HG03135 (cell line): ENCODE measurements at regions not wholly inside any gene's neighbourhood (a gene's known extent, or its start where the extent isn't known, plus 50 kb on each side); places are given as distances from the start of the nearest gene placed in this dataset.

Experiments used
- ATAC-seq: cut with Tn5 transposase; IDR thresholded peaks from one replicate; pipeline ENCODE4 v1.9.1; 2021; ENCODE audit warnings: mild to moderate bottlenecking, moderate library complexity; ENCODE audit not compliant: unreplicated experiment

DNA sequence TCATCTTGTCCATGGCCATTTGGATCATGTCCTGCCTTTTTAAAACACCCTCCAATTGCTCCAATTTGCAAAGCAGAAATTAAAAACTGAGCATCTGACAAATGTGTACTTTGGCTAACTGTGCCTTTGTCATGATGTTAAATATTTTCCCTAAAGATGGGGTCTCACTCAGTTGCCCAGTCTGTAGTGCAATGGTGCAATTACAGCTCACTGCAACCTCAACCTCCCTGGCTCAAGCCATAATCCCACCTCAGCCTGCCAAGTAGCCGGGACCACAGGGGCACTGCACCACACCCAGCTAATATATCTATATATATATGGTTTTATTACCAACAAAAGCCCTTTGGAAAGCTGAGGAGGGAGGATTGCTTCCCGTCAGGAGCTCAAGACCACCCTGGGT is 782.7 kb downstream of the UQCRFS1 start:
- ATAC-seq, result no peak

DNA sequence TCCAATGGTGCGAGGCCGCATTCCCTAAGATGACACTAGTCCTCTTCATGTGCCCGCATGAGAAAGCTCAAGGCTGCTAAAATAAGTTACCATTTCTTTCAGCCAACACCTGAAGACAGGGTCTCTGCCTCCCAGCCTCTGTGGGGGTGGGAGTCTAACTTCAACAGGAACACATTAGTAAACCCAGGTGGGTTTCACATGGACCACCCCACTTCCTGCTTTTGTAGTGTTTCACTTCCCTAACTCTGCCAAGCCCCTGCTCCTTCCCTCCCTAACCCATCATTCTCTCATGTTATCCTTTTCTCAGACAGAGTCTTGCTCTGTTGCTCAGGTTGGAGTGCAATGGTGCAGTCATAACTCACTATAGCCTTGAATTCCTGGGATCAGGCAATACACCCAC is 783.6 kb downstream of the UQCRFS1 start:
- ATAC-seq, result no peak

DNA sequence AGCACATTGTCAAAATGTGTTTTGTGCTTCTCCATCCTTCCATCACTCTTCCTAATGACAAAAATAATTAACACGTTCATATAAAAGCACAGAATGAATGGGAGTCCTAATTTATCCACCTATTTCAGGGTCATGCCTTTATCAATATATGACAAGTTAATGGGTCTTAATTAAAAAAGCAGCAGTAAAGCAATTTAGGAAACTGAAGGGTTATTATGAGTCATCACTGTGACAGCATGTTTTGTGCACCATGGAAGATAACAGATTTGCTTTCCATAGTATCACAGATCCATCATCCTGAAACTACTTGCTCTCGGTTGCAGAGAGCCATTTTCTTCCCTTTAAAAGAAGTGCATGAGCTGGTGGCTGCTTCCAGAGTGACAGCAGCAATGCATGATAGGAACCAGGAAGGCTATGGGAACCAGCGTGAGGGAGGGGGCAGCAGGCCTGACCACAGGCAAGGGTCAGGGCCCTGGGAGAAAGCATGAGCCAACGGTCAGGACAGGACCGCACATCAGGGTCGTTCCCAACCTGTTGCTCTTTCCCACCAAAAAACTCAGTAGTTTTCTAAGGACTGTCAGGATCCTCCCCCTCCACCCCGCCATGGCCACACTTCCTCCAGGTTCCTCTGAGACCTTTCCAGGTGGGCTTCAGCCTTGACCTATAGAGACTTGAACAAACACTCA is 784.1 kb downstream of the UQCRFS1 start:
- no peak for ATAC-seq

DNA sequence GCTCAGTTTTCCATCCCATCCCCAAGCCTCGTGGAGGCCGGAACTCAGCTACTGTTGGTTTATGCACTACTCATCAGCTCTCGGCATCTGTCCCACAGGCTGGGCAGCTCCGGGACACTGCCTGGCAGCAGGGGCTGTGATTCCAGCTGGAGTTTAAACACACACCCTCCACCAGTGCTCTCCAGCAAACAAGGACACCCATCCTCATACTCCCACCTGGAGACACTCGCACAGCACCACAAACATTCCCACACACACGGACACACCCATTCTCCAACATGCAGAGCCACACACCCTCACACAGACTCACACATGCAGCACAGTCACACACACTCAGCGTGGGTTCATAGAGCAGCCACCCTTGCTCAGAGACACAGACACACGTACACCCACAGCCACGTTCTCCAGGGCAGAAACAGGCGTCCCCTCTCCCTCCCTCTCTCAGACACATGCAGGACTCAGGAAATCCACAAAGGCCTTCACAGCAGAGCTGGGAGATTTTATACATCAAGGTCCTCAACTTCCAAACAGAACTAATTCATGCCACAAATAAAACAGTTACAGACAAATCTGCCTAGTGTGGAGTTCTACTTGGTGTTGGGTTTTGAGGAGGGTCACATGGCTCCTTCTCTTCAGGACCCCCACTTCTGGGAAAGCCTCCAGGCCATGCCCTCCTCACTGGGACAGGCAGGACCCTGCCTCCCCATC is 785.4 kb downstream of the UQCRFS1 start:
- no peak for ATAC-seq

DNA sequence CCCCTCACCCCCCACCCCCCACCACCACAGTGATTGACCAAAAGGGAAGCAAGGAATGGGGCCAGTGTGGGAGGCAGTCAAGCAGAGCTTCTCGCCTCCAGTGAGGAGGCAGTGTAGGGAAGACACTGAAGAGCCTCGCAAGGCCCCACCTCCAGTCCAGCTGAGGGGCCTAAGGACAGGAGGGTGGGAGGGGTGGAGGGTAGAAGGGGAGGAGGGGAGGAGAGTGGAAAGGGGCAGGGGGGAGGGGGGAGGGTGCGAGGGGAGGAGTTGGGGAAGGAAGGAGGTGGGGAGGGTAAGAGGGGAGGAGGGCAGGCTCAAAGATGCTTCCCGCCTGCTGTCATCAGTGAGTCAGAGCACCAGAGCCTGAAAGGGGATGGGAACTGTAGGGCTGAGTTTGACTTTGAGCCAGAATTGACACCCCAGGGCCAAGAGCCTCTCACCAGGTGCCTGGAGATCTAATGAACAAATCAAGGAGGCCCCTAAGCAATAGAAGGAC is 786.2 kb downstream of the UQCRFS1 start:
- no peak for ATAC-seq

DNA sequence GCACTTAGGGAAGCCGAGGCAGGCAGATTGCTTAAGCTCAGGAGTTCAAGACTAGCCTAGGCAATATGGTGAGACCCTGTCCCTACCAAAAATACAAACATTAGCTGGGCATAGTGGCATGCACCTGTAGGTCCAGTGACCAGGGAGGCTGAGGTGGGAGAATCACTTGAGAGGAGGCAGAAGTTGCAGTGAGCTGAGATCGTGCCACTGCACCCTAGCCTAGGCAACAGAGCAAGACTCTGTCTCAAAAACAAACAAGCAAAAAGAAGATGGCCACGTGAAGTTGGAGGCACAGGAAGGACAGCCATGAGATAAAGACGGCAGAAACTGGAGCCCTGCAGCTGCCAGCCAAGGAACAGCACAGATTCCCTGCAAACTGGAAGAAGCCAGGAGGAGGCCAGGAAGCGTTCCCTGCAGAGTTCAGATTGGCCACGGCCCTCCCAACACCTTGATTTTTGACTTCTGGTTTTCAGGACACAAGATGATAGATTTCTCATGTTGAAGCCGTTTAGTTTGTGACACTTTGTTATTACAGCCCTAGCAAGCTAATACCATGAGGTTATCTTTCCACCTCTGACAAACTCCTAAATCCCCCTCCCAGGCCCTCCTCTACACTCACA is 786.7 kb downstream of the UQCRFS1 start:
- ATAC-seq, result no peak

DNA sequence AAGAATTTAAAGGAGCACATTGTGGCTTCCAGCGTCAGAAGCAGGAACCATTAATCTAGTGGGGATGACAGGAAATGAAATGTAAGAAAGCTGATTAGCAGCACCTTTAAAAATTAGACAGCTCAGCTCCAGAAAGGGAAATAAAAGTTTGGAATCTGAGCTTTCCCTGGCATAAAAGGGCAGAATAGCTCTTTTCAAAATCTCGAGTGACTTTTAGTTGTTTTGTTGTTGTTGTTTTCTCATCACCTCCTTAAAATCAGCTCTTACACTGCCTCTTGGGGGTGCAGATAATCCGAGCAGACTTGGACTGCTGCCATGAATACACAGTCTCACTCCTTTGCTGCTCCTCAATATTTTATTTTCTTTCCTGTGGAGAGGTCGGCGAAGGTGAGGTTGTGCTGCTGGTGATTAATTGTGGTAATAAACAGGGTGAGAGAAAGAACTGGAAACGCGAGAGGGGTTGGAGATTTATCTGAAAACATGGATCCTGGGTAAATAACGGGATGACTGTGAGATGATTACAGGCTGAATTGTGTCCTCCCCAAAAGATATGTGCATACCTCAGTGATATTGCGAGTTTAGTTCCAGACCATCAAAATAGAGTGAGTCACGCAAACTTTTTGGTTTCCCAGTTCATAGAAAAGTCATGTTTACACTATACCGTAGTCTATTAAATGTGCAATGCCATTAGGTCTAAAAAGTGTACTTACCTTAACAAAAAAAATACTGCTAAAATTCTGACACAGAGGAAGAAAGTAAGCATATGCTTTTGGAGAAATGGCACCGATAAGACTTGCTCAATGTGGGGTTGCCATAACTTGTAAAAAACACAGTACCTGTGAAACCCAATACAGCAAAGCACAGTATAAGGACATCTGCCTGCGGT is 787.7 kb downstream of the UQCRFS1 start:
- ATAC-seq, result no peak

DNA sequence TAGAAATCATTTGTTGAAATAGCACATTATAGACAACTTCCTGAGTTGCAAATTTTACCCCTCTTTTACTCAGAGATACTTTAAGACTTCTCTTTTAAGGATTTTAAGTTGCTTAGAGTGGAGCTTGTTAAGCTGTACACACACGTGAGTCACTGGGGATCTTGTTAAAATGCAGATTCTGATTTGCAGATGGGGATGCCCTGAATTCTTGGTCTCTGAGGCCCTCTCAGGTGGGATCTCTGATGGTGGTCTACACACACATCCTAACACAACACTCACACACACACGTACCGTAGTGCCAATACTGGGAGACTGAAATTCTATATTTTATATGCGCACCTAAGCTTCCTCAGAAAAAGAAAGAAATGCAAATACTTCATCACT is 788.3 kb downstream of the UQCRFS1 start:
- ATAC-seq, result no peak

DNA sequence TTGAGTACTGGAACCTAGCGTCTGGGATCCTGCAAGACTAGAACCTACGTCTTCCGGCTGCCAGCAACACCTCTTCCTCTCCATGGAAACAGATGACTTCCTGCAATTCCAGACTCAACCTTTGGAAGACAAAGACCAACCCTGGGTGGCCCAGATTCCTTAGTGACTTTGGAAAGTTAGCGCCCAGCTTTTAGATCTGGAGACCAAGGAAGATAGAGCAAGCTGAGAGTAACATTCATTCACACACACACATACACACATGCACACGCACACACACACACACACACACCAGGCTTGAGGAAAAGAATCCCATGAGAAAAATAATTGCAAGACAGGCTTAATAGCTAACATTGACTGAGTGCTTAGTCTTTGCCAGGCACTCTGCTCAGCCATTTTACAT is 788.9 kb downstream of the UQCRFS1 start:
- ATAC-seq, result no peak

DNA sequence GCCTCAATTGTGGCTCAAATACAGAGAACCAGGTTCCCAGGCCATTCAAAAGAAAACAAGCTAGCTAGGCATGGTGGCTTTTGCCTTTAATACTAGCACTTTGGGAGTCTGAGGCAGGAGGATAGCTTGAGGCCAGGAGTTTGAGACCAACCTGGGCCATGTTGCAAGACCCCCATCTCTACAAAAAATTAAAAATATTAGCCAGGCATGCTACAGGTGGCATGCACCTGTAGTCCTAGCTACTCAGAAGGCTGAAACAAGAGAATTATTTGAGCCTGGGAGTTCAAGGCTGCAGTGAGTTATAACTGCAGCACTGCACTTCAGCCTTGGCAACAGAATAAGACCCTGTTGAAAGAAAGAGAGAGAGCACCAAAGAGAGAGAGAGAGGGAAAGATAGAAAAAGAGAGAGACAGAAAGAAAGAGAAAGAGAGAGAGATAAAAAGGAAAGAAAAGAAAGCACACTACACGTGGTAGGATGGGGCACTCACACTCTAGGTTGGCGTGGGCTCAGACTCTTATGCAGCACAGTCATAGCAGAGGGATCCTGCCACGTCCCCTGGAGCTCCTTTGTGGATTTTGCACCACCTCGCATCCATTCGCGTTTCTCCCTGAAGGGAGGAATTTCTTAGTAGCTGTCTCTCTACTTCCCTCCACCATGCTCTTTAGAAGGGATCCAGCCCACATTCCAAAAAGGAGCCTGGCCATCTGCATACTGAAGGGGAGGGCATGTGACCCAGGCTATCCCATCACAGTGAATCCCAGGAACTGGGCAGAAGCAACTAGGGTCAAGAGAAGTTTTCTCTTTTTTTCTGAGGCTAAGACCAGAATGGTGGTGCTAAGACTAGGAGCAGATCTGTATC is 789.9 kb downstream of the UQCRFS1 start:
- no peak for ATAC-seq

DNA sequence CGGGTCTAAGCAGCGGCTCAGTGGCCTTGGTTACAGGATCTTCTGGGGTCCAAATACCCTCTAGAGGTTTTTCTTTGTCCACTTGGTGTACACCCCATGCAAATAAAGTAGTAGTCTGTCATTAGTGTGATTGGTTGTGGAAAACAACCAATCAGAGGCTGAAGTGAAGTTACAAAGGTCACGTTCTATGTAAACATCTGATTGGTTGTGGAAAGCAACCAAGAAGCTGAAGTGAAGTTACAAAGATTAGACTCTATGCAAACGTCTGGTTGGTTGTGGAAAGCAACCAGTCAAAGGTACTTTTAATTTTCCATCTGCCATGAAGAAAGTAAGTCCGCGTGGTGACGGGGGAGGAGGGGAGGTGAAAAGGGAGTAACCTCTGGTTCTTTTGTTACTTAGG is 790.9 kb downstream of the UQCRFS1 start:
- ATAC-seq, result no peak

DNA sequence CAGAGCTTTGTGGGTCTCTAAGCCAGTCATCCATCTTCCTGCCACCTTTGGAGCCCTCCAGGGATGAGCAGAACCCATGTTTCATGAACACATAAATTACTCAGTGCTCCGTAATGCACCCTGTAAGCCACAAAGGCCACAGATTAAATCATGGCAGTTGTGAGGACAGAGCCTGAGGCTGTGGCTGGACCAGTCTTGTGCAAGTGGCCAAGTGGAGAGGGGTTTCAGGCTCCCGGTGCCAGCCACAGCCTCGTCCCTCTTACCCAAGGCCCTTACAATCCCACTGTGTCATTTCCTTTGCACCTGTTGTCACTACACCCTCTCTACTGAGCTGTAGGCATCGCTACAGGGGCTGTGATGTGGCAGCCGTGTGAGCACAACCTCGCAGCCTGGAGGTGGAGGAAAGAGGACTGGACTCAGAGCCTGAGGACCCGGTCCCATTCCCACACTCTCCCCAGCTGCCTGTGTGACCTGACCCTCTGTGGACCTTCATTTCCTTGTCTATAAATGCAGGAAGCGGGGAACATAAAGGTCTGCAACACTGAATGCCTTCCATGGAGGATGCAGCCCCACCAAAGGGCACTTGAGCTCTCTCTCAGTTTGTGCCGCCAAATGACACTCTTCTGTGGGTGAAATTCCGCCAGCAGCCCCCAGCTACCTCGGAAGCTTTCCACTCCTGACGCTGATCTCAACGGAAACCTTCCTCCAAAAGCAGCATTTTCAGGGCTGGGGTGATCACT is 792.0 kb downstream of the UQCRFS1 start:
- no peak for ATAC-seq

DNA sequence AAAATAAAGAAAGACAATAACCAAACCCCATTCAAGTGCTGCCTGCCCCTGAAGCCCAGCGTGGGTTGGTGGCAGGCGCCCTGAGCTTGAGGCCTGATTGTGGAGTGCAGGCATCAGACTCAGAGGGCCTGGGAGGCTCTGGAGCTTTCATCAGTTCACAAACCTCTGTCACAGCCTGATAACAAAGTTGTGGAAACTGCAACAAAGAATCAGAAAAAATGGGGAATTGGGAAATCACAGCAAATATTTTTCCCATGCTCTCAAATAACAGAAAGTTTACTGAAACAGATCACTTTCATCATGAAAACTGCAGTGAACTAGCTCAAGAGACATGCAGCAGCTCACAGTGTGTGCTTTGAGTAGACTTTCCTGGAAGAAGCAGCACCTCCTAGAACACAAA is 793.6 kb downstream of the UQCRFS1 start:
- no peak for ATAC-seq

DNA sequence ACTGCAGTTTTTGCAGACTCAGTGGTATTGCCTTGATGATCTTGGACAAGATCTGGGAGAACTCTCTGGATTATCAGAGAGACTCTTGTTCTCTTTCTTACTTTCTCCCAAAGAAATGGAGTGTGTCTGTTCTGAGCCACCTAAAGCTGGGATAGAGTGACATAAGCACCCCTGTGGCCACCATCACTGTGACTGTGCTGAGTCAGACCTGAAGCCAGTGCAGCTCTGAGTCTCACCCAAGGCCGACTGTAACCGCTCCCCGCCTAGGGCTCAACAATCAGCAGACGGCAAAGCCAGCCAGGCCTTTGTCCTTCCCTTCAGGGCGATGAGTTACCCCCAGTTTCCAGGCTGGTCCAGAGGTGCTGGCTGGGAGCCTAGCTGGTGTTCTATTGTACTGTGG is 795.6 kb downstream of the UQCRFS1 start:
- ATAC-seq, result no peak

DNA sequence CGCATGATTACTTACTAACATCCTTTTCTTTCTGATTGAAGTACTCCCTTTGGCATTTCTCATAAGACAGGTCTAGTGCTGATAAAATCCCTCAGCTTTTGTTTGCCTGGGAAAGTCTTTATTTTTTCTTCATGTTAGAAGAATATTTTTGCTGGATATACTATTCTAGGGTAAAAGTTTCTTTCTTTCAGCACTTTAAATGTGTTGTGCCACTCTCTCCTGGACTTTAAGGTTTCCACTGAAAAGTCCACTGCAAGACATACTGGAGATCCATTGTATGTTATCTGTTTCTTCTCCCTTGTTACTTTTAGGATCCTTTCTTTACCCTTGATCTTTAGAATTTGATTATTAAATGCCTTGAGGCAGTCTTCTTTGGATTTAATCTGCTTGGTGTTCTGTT is 796.7 kb downstream of the UQCRFS1 start:
- no peak for ATAC-seq

DNA sequence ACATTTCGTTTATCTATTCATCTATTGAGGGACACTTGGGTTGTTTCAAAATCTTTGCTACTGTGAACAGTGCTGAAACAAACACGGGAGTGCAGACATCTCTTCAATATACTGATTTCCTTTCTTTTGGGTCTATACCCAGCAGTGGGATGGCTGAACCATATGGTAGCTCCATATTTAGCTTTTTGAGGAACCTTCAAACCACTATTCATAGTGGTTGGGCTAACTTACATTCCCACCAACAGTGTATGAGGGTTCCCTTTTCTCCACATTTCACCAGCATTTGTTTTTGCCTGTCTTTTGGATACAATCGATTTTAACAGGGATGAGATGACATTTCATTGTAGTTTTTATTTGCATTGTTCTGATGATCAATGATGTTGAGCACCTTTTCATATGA is 798.2 kb downstream of the UQCRFS1 start:
- no peak for ATAC-seq

DNA sequence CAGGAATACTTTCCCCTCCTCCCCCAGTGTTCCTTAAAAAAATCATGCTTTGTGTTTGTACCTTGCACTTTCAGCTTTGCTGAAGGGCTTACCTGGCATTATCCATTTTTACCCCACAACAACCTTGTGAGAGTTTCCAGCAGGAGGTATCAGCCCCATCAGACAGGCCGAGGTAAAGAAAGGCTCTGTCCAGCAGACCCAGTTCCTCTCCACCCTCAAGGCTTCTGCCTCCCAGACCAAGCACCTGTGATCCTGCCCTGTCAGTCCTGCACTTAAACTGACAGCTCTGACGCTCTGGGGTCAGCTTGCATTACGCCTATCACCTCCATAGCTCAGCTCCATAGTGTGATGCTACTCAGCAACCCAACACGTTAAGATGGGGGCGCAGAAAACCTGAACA is 803.1 kb downstream of the UQCRFS1 start:
- ATAC-seq, result no peak

DNA sequence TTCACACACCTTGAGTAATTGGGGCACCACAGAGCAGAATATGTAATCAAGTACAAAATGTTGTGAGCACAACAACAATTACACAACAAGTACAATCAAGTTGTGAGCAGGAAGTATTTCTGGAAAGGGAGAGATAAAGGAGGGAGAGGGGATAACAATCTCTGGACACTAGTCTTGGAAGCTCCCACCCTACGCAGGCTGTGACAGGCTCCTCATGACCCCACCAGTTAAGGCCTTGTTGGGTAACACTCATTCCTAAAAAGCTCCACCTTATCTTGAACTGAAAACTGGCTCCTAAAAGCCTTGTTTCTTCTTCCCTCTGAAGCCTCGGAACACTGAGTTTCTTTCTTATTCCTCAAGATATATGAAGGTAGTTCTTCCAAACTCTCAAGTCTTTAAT is 806.0 kb downstream of the UQCRFS1 start:
- ATAC-seq, result no peak

DNA sequence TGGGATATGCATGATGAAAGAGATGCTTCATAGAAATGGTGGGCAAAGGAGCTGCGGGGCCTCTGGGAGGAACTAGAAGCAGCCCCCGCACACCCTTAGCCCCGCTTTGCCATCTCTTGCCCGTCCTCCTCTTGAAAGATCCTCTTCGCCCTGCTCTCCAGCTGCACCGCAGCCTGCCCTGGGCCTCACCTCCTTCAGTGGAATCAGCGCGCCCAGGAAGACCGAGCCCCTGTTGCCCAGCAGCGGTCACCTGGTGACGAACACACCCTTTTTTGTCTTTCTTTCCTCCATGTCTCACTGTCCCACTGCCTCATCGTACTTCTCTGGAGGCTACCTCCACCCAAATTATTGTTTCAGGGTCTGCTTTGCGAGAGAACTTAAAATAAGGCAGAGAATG is 807.6 kb downstream of the UQCRFS1 start:
- no peak for ATAC-seq

DNA sequence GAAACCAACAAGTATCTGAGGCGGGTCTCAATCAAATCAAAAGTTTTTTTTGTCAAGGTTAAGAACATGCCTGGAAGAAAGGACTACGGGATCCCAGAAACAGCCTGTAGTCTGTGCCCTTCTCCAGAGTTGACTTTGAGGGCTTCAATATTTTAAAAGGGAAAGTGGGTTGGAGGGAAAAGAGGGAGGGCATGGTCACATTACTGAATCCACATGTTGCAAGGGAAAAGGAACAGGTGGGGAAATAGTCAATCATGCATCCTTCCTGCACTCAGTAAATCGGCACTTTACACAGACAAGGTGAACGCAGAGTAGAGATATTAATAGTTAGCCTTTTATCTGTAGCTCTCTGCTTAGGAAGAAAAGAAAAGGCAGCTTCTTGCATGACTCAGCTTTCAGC is 808.5 kb downstream of the UQCRFS1 start:
- ATAC-seq, result no peak
